ENCODE measurements at regions not wholly inside any gene's neighbourhood (a gene's known extent, or its start where the extent isn't known, plus 50 kb on each side); places are given as distances from the start of the nearest gene placed in this dataset.

- Histone ChIP-seq H3K27me3 (ENCODE audit: low read depth, low read length) (no peaks in the 10 kb centered on the region), H3K4me2 (ENCODE audit: low read length) (no peak overlapping the region), H3K4me3 (ENCODE audit: low read length) (no peak overlapping the region), H3K79me2 (ENCODE audit: low read length) (no peaks in the 10 kb centered on the region), H3K4me1 (ENCODE audit: low read length) (no peaks in the 10 kb centered on the region), H4K20me1 (ENCODE audit: insufficient read depth, low read length) (no peaks in the 10 kb centered on the region), H3K9ac (ENCODE audit: low read length) (no peak overlapping the region), H3K27ac (ENCODE audit: low read length) (no peak overlapping the region), H3K36me3 (replicated peaks; ENCODE audit: low read depth, low read length) (no peaks in the 10 kb centered on the region), H2AFZ (ENCODE audit: low read depth, low read length) (no peak overlapping the region), H3K9me3 (ENCODE audit: insufficient read depth, low read length) (no peaks in the 10 kb centered on the region)
- TF ChIP-seq, protein P1, sequence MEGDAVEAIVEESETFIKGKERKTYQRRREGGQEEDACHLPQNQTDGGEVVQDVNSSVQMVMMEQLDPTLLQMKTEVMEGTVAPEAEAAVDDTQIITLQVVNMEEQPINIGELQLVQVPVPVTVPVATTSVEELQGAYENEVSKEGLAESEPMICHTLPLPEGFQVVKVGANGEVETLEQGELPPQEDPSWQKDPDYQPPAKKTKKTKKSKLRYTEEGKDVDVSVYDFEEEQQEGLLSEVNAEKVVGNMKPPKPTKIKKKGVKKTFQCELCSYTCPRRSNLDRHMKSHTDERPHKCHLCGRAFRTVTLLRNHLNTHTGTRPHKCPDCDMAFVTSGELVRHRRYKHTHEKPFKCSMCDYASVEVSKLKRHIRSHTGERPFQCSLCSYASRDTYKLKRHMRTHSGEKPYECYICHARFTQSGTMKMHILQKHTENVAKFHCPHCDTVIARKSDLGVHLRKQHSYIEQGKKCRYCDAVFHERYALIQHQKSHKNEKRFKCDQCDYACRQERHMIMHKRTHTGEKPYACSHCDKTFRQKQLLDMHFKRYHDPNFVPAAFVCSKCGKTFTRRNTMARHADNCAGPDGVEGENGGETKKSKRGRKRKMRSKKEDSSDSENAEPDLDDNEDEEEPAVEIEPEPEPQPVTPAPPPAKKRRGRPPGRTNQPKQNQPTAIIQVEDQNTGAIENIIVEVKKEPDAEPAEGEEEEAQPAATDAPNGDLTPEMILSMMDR (IDR thresholded peaks at IDR 0.05; ENCODE audit: low read depth, low read length), result no peak
- no peak for TF ChIP-seq EZH2phosphoT487 (IDR thresholded peaks at IDR 0.05; ENCODE audit: low read depth)
These were observed 268.5 kb downstream of the LRIG3 start for GRCh38 chr12:58651850-58652249.

DNA sequence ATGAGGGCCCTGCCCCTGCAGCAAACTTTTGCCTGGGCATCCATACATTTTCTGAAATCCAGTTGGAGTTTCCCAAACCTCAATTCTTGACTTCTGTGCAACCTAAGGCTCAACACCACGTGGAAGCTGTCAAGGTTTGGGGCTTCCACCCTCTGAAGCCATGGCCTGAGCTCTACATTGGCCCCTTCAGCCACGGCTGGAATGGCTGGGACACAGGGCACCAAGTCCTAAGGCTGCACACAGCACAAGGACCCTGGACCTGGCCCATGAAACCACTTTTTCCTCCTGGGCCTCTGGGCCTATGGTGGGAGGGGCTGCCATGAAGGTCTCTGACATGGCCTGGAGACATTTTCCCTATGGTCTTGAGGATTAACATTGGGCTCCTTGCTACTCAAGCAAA is 266.3 kb downstream of the LRIG3 start:
- no peaks in the 10 kb centered on the region for H3K36me3 ChIP-seq (replicated peaks; ENCODE audit: low read depth, low read length)
- no peaks in the 10 kb centered on the region for H3K79me2 ChIP-seq (ENCODE audit: low read length)
- no peaks in the 10 kb centered on the region for H3K4me1 ChIP-seq (ENCODE audit: low read length)
- TF ChIP-seq EZH2phosphoT487 (IDR thresholded peaks at IDR 0.05; ENCODE audit: low read depth), result no peak
- TF ChIP-seq, protein P1 (IDR thresholded peaks at IDR 0.05; ENCODE audit: low read depth, low read length), result no peak
- H2AFZ ChIP-seq (ENCODE audit: low read depth, low read length), result no peak overlapping the region
- no peaks in the 10 kb centered on the region for H3K9me3 ChIP-seq (ENCODE audit: insufficient read depth, low read length)
- no peaks in the 10 kb centered on the region for H4K20me1 ChIP-seq (ENCODE audit: insufficient read depth, low read length)
- H3K27ac ChIP-seq (ENCODE audit: low read length), result no peak overlapping the region
- no peak overlapping the region for H3K4me3 ChIP-seq (ENCODE audit: low read length)
- H3K27me3 ChIP-seq (ENCODE audit: low read depth, low read length), result no peaks in the 10 kb centered on the region
- no peak overlapping the region for H3K9ac ChIP-seq (ENCODE audit: low read length)
- no peak overlapping the region for H3K4me2 ChIP-seq (ENCODE audit: low read length)

DNA sequence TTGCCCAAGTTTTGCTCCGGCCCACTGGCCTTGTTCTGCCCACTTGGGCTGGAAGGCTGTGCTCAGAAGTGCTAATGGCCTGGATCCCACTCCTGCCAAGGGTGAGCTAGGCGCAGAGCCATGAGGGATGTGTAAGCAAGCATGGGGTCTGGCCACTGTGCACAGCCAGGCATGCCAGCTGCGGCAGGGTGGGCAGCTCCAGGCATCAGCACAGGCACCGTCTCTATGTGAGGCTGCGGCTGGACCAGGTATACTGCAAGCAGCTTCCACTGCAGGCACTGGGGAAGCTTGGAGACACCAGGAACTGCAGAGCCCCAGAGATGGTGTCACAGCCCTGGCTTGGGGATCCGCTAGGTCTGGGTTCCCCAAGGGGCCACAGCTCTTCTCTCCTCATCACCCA is 264.9 kb downstream of the LRIG3 start:
- no peaks in the 10 kb centered on the region for H4K20me1 ChIP-seq (ENCODE audit: insufficient read depth, low read length)
- H3K36me3 ChIP-seq (replicated peaks; ENCODE audit: low read depth, low read length), result no peaks in the 10 kb centered on the region
- no peak overlapping the region for H2AFZ ChIP-seq (ENCODE audit: low read depth, low read length)
- H3K79me2 ChIP-seq (ENCODE audit: low read length), result no peaks in the 10 kb centered on the region
- no peaks in the 10 kb centered on the region for H3K9me3 ChIP-seq (ENCODE audit: insufficient read depth, low read length)
- no peak overlapping the region for H3K4me3 ChIP-seq (ENCODE audit: low read length)
- TF ChIP-seq EZH2phosphoT487 (IDR thresholded peaks at IDR 0.05; ENCODE audit: low read depth), result no peak
- TF ChIP-seq, protein P1 (IDR thresholded peaks at IDR 0.05; ENCODE audit: low read depth, low read length), result no peak
- no peaks in the 10 kb centered on the region for H3K27me3 ChIP-seq (ENCODE audit: low read depth, low read length)
- no peak overlapping the region for H3K27ac ChIP-seq (ENCODE audit: low read length)
- no peaks in the 10 kb centered on the region for H3K4me1 ChIP-seq (ENCODE audit: low read length)
- H3K4me2 ChIP-seq (ENCODE audit: low read length), result no peak overlapping the region
- no peak overlapping the region for H3K9ac ChIP-seq (ENCODE audit: low read length)

DNA sequence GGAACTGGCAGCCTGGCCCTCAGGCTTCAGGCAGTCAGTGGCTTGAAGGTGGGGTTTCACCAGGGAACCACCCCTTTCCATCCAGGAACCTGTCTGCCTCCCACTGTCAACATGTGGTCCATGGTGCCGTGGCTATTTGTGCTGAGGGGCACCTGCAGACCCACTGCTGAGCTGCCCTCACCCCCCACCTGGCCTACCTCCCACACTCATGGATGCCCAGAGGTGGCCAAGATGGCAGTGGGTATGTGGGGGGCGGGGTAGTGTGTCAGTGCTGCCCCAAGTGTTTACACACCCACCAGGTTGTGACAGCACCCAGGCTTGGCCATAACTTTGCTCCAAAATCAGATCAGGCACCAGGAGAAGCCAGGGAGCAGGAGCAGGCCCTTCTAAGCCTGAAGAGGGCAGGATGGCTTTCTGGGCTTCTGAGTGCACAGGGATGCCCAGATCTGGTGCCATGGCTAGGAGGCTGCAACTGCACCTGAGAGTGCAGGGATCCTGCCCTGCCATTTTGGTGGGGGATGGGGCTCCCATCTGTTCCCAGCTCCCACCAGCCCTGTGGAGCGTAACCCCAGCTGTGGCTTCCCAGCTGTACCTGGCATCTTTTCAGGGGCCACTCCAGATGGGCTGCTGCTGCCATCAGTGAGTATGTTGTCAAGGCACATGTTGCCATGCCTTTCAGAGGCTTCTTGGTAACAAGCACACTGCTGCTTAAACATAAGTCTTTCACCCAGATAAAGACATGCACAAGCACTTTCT is 263.9 kb downstream of the LRIG3 start:
- no peaks in the 10 kb centered on the region for H3K27me3 ChIP-seq (ENCODE audit: low read depth, low read length)
- no peaks in the 10 kb centered on the region for H3K79me2 ChIP-seq (ENCODE audit: low read length)
- no peak overlapping the region for H2AFZ ChIP-seq (ENCODE audit: low read depth, low read length)
- H3K27ac ChIP-seq (ENCODE audit: low read length), result no peak overlapping the region
- H3K9me3 ChIP-seq (ENCODE audit: insufficient read depth, low read length), result no peaks in the 10 kb centered on the region
- TF ChIP-seq, protein P1 (IDR thresholded peaks at IDR 0.05; ENCODE audit: low read depth, low read length), result no peak
- TF ChIP-seq EZH2phosphoT487 (IDR thresholded peaks at IDR 0.05; ENCODE audit: low read depth), result no peak
- H4K20me1 ChIP-seq (ENCODE audit: insufficient read depth, low read length), result no peaks in the 10 kb centered on the region
- no peak overlapping the region for H3K9ac ChIP-seq (ENCODE audit: low read length)
- H3K4me2 ChIP-seq (ENCODE audit: low read length), result no peak overlapping the region
- no peak overlapping the region for H3K4me3 ChIP-seq (ENCODE audit: low read length)
- H3K36me3 ChIP-seq (replicated peaks; ENCODE audit: low read depth, low read length), result no peaks in the 10 kb centered on the region
- no peaks in the 10 kb centered on the region for H3K4me1 ChIP-seq (ENCODE audit: low read length)
